ENCODE measurements at regions not wholly inside any gene's neighbourhood (a gene's known extent, or its start where the extent isn't known, plus 50 kb on each side); places are given as distances from the start of the nearest gene placed in this dataset.

DNA sequence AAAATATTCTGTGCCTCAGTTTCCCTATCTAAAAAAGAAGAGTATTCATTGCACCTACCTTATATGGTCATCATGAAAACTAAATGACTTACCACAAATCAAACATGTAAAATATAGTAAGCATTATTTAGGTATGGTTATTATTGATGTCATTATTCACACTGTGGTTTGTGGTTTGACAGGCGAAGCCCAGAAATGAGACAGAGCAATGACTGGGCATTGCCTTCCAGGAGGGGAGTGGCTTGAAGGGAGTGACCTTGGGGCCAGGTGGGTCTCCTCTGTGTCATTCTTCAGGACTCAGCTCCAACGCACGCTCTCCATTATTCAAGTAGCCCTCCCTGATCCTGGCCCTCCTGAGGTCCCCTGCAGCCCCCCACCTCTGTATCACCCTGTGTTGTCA lies 133.7 kb downstream of the DMRTA2 start:
- POLR2A ChIA-PET: no interaction called here
- peaks cover 14% of the 10 kb centered on the region for H3K4me1 ChIP-seq (ENCODE audit: insufficient read depth, low read length)
- no peak overlapping the region for H3K9ac ChIP-seq (ENCODE audit: insufficient read depth, low read depth, low read length)
- no peaks in the 10 kb centered on the region for H3K27me3 ChIP-seq (ENCODE audit: control insufficient read depth in 1 of 2, insufficient read depth in 2 of 2, low read length in 2 of 2)
- H3K79me2 ChIP-seq (ENCODE audit: insufficient read depth, low read length): no peaks in the 10 kb centered on the region
- ATAC-seq (no peak), DNase-seq (ENCODE audit: low spot score) (no peak), FAIRE-seq (no peak)
- H3K9me3 ChIP-seq (ENCODE audit: low read length): no peaks in the 10 kb centered on the region
- no peak overlapping the region for H3K4me3 ChIP-seq (replicated peaks in 1 of 3; ENCODE audit: insufficient read depth in 1 of 3, low read depth in 2 of 3, low read length in 3 of 3)
- H4K20me1 ChIP-seq (ENCODE audit: insufficient read depth, low read length): no peaks in the 10 kb centered on the region
- in situ Hi-C loops (cut with HindIII; ENCODE audit: extremely low pct_ligation_motif_present, low pct_unique_long_range_greater_than_20kb) (no loop called here), intact Hi-C loops (cut with micrococcal nuclease; ENCODE audit: unreplicated experiment) (no loop called here)
- no peak for TF ChIP-seq HNRNPL (IDR thresholded peaks at IDR 0.05; ENCODE audit: low read depth, low read length)
- TF ChIP-seq, protein P1, sequence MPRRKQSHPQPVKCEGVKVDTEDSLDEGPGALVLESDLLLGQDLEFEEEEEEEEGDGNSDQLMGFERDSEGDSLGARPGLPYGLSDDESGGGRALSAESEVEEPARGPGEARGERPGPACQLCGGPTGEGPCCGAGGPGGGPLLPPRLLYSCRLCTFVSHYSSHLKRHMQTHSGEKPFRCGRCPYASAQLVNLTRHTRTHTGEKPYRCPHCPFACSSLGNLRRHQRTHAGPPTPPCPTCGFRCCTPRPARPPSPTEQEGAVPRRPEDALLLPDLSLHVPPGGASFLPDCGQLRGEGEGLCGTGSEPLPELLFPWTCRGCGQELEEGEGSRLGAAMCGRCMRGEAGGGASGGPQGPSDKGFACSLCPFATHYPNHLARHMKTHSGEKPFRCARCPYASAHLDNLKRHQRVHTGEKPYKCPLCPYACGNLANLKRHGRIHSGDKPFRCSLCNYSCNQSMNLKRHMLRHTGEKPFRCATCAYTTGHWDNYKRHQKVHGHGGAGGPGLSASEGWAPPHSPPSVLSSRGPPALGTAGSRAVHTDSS (CRISPR knock-in tag; conservative IDR thresholded peaks at IDR 0.05): no peak
- TF ChIP-seq HMG20A (CRISPR knock-in tag; IDR thresholded peaks at IDR 0.05; ENCODE audit: borderline replicate concordance): no peak
- TF ChIP-seq HNF4A (CRISPR knock-in tag; IDR thresholded peaks at IDR 0.05): no peak
- TF ChIP-seq ZBTB2 (CRISPR knock-in tag; IDR thresholded peaks at IDR 0.05; ENCODE audit: low read depth): no peak
- TF ChIP-seq, protein P2, sequence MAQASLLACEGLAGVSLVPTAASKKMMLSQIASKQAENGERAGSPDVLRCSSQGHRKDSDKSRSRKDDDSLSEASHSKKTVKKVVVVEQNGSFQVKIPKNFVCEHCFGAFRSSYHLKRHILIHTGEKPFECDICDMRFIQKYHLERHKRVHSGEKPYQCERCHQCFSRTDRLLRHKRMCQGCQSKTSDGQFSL (CRISPR knock-in tag; IDR thresholded peaks at IDR 0.05): no peak
- TF ChIP-seq SMAD3 (CRISPR knock-in tag; IDR thresholded peaks at IDR 0.05): no peak
- TF ChIP-seq, protein P3, sequence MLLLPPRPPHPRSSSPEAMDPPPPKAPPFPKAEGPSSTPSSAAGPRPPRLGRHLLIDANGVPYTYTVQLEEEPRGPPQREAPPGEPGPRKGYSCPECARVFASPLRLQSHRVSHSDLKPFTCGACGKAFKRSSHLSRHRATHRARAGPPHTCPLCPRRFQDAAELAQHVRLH (CRISPR knock-in tag; IDR thresholded peaks at IDR 0.05; ENCODE audit: borderline replicate concordance, low read depth): no peak
- TF ChIP-seq SAP130 (CRISPR knock-in tag; IDR thresholded peaks at IDR 0.05; ENCODE audit: low read depth): no peak
- TF ChIP-seq CC2D1A (CRISPR knock-in tag; IDR thresholded peaks at IDR 0.05): no peak
- no peak for TF ChIP-seq IKZF4 (CRISPR knock-in tag; IDR thresholded peaks at IDR 0.05; ENCODE audit: borderline replicate concordance, low read depth, not compliant biosample characterization)
- TF ChIP-seq ZNF776 (CRISPR knock-in tag; IDR thresholded peaks at IDR 0.05): no peak
- TF ChIP-seq CREM (IDR thresholded peaks at IDR 0.05): no peak
- TF ChIP-seq CREM (CRISPR knock-in tag; IDR thresholded peaks at IDR 0.05): no peak
- TF ChIP-seq, protein P4, sequence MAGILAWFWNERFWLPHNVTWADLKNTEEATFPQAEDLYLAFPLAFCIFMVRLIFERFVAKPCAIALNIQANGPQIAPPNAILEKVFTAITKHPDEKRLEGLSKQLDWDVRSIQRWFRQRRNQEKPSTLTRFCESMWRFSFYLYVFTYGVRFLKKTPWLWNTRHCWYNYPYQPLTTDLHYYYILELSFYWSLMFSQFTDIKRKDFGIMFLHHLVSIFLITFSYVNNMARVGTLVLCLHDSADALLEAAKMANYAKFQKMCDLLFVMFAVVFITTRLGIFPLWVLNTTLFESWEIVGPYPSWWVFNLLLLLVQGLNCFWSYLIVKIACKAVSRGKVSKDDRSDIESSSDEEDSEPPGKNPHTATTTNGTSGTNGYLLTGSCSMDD (CRISPR knock-in tag; IDR thresholded peaks at IDR 0.05): no peak
- TF ChIP-seq, protein P5, sequence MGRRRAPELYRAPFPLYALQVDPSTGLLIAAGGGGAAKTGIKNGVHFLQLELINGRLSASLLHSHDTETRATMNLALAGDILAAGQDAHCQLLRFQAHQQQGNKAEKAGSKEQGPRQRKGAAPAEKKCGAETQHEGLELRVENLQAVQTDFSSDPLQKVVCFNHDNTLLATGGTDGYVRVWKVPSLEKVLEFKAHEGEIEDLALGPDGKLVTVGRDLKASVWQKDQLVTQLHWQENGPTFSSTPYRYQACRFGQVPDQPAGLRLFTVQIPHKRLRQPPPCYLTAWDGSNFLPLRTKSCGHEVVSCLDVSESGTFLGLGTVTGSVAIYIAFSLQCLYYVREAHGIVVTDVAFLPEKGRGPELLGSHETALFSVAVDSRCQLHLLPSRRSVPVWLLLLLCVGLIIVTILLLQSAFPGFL (CRISPR knock-in tag; IDR thresholded peaks at IDR 0.05): no peak
- no peak for TF ChIP-seq ZNF296 (CRISPR knock-in tag; conservative IDR thresholded peaks at IDR 0.05)
- 38% methylated on average over 1 of the region's 3 CpGs for WGBS (ENCODE audit: low lambda C conversion rate)
- no TSS peak for BruUV-seq (replicated peaks)
- no peak overlapping the region for H2AFZ ChIP-seq (ENCODE audit: low read length)
- no peak overlapping the region for H3K4me2 ChIP-seq (ENCODE audit: low read depth, low read length)
- H3K36me3 ChIP-seq (replicated peaks in 1 of 2; ENCODE audit: control insufficient read depth in 1 of 2, insufficient read depth in 2 of 2, low read length in 2 of 2): no peaks in the 10 kb centered on the region
- H3K27ac ChIP-seq (ENCODE audit: extremely low read length, insufficient read depth, low read length): no peak overlapping the region
- CTCF ChIA-PET (ENCODE audit: low intra/inter-chr PET ratio, low total read pairs): no interaction called here
